ENCODE measurements at regions not wholly inside any gene's neighbourhood (a gene's known extent, or its start where the extent isn't known, plus 50 kb on each side); places are given as distances from the start of the nearest gene placed in this dataset.

- DNase-seq (ENCODE audit: extremely low read depth in 1 of 4, low spot score in 3 of 4) (peak in 1 of 4 experiments; percentile 1), FAIRE-seq (no peak), ATAC-seq (no peak)
- H3K79me2 ChIP-seq (ENCODE audit: control insufficient read depth, insufficient read depth, low read length) = no peaks in the 10 kb centered on the region
- TF ChIP-seq SMARCB1 (IDR thresholded peaks at IDR 0.05; ENCODE audit: insufficient read length, low read depth) (no peak), CTCF (IDR thresholded peaks at IDR 0.05 in 2 of 3, conservative IDR thresholded peaks at IDR 0.05 in 1 of 3; ENCODE audit: insufficient read depth in 2 of 3, low read depth in 1 of 3, low read length in 3 of 3) (0 out of 6 replicates have a peak, but pooled peaks of 1 of the 3 experiments have one; percentile 13), TFE3 (CRISPR knock-in tag; IDR thresholded peaks at IDR 0.05) (no peak)
- H3K9me3 ChIP-seq (replicated peaks; ENCODE audit: control insufficient read depth, insufficient read depth, low read depth, low read length) = no peaks in the 10 kb centered on the region
- no peaks in the 10 kb centered on the region for H3K9me1 ChIP-seq (ENCODE audit: control insufficient read depth, insufficient read depth, low read length)
- H3K27ac ChIP-seq (ENCODE audit: extremely low read depth, low read depth, low read length) = no peak overlapping the region
- in situ Hi-C loops (cut with MboI) = no loop called here
- no peaks in the 10 kb centered on the region for H3K36me3 ChIP-seq (ENCODE audit: control insufficient read depth, insufficient read depth, low read length)
- H3K4me2 ChIP-seq (ENCODE audit: insufficient read depth, low read length) = no peak overlapping the region
- WGBS (ENCODE audit: insufficient coverage, low coverage, missing lambda C conversion rate) = 0% methylated on average over 5 of the region's 7 CpGs
- ChIA-PET CTCF (ENCODE audit: low intra/inter-chr PET ratio) (no interaction called here), POLR2A (no interaction called here)
- no peaks in the 10 kb centered on the region for H4K20me1 ChIP-seq (replicated peaks; ENCODE audit: control insufficient read depth, insufficient read depth, low read length)
- no peak overlapping the region for H3K4me3 ChIP-seq
- no peaks in the 10 kb centered on the region for H3K4me1 ChIP-seq (replicated peaks in 1 of 2; ENCODE audit: control insufficient read depth in 2 of 2, insufficient read depth in 2 of 2, low read length in 2 of 2)
- H3K27me3 ChIP-seq (ENCODE audit: control insufficient read depth in 2 of 2, insufficient read depth in 2 of 2, low read length in 2 of 2) = no peaks in the 10 kb centered on the region
- intact Hi-C loops (cut with micrococcal nuclease) = no loop called here
- no peak overlapping the region for H2AFZ ChIP-seq (ENCODE audit: low read depth, low read length)
- H3K9ac ChIP-seq (ENCODE audit: insufficient read depth in 1 of 2, low read depth in 2 of 2, low read length in 2 of 2) = no peak overlapping the region
- BruUV-seq (replicated peaks) = no TSS peak
Observed at GRCh38 chr9:82606492-82607382, 456.2 kb downstream of the RASEF start.

All from K562 (cell line).